GM19452 (cell line): ENCODE measurements at regions not wholly inside any gene's neighbourhood (a gene's known extent, or its start where the extent isn't known, plus 50 kb on each side); places are given as distances from the start of the nearest gene placed in this dataset.

Experiments
- ATAC-seq: cut with Tn5 transposase; IDR thresholded peaks from one replicate; pipeline ENCODE4 v1.9.1; 2021; ENCODE audit not compliant: unreplicated experiment

DNA sequence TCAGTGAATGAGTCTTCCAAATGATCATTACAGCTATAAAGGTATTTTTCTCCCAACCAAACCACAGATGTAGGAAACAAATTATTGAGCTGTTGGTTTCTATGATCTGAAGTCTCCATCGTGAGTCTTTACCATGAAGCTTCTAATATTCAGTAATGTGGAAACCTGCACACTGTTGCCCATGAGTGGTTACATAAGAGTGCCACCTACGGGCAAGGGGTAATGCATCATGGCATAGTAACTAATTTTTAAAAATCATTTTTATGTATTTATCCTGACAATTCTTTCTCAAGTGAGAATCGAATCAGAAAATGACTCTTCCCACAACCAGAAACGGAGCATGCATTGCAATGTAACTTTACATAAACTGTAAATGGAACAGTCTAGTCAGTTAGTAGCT is 282.5 kb upstream of the SMARCA2 start:
- no peak for ATAC-seq

DNA sequence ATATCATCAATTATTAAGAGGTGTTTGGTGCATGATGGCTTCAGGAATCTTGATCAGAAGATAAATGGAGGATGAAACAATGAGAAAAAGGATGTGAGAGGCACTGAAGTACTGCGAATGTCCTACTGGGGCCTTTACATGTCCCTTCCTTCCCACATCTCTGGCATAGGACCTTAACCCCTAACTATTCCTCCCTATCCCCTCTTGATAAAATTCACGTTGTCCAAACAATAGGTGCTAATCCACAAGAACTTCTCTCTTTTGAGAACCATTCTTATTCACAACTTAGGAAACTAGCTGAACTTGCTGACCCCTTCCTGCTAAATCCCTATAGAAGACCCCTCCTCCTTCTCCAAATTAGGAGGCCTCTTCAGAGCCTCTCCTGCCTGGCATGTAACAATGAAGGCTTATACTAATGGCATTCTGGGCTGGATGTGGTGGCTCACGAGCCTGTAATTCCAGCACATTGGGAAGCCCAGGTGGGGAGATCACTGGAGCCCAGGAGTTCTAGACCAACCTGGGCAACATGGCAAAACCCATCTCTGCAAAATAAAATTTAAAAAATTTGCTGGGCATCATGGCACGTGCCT is 276.5 kb upstream of the SMARCA2 start:
- ATAC-seq = no peak

DNA sequence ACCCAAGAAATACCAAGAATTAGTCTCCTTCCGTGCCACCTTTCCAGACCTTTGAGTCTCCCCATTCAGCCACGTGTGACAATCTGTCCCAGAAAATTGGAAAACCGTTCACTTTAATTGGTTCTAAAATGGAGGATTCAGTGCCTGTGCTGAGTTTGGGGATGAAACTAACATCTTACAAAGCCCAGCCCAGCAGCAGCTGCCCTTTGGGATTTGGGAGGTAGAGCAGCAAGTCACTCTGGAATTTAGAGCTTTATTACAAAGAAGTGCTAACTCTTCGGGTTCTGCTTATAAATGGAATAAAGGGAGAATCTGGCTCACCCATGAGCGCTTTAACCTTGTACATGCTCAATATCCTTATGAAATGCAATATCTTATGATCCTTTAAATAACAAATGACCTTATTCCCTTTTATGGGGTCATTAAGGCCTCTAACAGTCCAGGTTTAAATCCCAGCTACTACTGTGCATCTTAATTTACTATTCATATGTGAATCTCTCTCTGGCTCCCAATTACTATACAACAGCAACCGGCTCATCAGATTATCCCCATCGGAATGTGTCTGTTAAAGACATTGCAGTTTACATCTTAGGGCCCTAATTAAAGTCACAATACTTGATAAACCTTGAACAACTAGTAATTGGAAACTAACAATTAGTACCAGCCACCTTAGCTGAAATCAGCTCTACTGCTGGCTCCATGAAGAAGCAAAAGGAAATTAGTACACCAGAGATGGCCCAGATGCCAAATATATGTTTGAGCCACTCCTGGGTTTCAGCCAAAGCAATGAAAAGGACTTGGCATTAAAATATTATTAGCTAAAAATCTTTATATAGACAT is 271.8 kb upstream of the SMARCA2 start:
- ATAC-seq = no peak

DNA sequence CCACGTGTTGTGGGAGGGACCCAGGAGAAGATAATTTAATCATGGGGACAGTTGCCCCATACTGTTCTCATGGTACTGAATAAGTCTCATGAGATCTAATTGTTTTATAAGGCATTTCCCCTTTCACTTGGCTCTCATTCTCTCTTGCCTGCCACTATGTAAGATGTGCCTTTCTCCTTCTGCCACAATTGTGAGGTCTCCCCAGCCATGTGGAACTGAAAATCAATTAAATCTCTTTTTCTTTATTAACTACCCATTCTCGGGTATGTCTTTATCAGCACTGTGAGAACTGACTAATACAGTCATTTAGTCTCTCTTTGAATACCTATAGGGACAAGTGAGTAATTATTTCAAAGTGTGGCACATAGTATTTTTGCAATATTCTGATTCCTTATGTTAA is 269.2 kb upstream of the SMARCA2 start:
- no peak for ATAC-seq

DNA sequence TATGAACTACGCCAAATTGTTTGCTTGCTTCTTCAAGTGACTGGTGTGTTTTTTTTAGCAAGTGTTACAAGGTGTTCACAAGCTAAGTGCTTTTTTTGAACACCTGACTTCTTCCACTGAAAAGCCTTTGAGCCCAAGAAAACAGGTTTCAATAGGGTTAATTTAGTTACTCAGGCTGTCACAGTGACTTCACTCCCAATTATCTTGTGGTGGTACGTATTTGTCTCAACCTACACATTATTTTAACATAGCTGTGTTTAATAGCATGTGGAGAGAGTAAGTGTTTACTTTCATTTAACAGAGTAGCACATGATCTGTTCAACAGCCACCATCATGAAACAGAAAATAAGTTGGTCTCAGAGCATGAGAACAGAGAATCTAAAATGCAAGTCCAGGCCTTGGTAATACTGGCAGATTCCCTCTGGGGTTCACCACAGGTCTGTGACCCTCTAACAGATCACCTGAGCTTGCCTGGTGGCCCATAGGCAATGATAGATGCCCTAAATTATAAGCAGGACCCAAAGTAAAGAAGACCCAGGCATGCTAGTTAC is 267.7 kb upstream of the SMARCA2 start:
- no peak for ATAC-seq

DNA sequence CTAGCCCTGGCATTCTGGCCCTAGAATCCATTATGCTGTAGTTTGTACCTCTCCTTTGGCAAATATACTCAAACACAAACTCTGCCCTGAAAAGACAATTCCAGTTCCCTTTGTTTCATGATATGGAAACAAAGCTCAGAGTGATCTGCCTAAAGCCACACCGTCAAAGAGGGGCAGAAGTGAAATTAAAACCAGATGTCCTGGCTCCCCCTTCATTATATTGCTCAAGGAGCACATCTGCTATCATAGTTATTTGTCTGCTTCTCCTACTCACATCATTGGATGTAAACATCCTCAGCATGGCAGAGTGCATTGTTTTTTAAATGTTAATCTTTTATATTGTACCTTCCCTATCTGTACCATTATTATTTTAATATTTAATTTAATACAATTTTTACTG is 266.7 kb upstream of the SMARCA2 start:
- no peak for ATAC-seq

DNA sequence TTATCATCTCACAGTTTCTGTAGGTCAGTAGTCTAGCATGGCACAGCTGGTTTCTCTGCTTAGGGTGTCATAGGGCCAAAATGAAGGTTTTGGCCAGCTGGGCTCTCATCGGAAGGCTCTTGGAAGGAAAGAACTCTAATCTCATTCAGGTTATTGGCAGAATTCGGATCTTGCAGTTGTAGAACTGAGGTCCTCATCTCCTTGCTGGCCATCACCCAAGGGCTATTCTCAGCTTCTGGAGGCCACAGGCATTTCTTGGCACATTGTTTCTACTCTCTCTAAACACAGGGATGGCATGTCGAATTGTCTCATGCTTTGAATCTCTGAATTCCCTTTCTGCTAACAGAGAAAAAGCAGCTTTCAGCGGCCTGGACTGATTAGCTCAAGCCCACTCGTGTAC is 258.0 kb upstream of the SMARCA2 start:
- no peak for ATAC-seq

DNA sequence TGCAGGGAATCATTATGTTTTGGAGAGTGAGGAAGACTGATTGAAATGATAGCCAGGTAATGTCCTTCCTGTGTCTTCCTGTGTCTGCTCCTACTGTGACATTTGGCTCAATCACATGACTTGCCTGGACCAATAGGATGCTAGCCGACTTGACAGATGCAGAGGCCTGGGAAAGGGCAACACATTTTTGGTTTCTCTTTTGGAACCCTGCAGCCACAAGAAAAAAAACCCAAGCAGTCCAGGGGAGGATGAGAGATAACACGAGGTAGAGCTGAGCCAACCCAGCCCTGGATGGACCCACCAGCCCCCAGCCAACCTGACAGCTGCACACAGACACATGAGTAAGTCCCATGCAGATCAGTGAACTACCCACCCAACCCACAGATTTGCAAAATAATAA is 256.1 kb upstream of the SMARCA2 start:
- no peak for ATAC-seq

DNA sequence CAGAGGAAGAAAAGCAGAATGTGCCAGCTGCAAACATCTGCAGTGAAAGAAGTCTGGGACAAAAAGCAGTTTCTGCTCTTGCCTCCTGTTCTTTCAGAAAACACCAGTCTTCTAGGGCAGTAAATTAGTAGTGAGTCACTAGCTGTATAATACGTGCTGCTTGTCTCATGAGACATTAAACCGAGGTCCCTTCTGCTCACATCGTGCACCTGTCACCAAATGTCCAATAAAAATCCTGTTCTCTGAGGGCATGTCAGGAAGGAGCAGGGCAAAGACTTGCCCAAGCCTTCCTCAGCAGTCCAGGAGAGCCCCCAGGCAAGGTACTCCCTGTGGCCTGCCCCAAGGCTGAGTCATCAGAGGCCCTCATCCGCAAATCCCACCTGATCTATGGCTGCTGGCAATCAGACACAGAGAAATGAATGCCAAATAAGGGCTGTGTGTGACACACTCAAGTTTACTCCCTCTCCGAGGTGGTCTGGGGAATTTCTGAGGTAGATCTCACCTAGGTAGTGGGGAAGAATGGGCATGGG is 255.3 kb upstream of the SMARCA2 start:
- no peak for ATAC-seq

DNA sequence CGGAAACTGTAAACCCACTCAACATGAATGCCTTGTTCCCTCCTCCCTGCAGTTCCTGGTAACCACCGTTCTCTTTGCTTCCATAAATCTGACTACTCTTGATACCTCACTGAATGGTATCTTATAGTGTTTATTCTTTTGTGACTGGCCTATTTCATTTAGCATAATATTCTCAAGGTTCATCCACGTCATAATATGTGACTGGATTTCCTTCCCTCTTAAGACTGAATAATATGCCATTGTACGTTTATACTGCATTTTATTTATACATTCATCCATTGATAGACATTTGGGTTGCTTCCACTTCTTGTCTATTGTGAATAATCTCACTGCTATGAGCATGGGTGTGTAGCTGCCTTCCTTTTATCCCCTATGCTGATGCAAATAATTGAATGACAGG is 253.3 kb upstream of the SMARCA2 start:
- ATAC-seq = no peak

DNA sequence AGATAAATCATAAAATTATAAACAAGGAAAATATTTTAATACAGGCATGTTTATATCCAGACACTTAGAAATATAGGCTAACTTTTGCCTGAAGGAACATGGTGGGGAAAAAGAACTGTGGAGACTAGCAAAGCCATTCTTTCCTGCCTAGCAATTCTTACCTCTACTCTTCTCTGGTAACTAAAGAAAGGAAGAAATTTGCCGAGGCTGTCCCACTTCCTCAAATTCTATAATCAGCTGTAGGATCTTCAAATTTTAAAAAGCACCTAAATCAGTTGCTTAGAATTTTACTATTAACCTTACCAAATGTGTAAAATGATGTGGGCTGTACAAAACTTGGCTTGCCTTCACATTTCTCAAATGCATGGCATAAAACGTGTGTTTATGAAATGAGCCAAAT is 249.1 kb upstream of the SMARCA2 start:
- no peak for ATAC-seq

DNA sequence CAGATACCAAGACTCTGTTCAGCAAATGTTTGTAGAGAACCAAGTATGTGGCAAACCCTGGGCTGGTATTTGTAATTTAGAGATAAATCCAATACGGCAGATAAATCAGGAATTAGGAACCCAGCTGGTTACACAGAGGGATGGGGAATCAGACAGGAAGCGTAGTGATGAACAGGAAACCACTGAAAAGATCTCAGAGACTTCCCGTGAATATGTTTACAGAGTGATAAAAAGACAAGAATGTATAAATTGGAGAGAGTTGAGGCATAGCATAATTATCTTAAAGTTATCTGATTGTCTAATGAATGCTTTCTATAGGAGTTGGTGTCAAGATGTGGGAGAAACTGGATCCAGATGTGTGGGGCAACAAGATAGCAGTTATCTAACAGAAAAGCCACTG is 246.6 kb upstream of the SMARCA2 start:
- ATAC-seq = no peak

DNA sequence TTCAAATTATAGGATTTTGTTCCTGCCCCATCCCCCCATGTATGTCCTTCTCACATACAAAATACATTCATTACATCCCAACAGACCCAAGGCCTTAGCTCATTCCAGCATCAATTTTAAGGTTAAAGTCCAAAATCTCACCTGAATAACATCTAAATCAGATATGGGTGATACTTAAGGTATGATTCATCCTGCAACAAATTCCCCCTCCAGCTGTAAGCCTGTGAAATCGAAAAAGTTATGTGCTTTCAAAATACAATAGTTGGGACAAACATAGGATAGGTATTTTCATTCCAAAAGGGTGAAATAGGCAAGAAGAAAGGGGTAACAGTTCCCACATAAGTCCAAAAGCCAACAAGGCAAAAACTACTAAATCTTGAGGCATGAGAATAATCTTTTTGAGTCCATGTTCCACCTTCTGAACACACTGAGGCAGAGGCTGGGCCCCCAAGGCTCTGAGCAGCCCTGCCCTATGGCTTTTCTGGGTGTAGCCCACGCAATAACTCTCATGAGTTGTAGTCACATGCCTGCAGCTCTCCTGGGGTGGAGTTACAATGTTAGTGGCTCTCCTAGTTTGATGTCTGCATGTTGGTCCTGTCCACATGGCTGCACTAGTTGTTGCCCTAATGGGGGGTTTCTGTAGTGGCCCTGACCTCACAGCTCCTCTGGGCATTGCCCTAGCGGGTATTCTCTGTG is 243.9 kb upstream of the SMARCA2 start:
- ATAC-seq = no peak

DNA sequence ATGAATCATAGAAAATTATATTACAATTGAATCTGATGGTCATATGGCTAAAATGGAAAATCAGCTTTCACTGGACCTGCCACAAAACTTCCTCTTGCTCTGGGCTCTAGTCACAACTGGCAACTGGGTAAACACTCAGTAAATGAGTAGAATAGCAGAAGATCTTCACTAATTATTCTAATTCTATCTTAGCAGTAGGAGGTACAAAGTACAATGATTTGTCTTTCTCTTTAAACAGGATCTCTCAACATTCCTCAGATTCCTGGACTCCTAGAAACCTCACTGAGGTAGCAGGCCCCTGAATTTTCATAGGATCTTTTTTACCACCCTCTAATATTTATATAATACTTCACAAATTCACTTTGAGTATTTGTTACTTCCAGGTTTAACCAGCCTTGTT is 239.9 kb upstream of the SMARCA2 start:
- no peak for ATAC-seq

DNA sequence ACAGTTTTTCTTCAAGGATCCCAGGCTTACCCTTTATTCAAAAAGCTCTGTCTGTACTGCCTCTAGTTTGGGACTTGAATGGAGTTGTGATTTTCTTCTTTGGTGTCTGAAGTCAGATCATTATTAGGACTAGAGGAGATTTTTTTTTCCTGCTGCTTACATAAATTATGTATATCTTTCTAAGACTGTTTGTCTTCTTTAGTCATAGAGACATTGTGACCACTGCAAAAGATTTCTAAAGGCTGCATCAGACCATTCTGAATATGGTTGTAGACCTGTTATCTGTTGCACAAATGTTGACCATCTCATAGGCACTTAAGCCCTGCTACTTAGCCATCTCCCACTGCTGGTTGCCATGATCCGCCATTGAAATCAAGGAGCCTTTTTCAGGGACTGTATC is 238.5 kb upstream of the SMARCA2 start:
- no peak for ATAC-seq

DNA sequence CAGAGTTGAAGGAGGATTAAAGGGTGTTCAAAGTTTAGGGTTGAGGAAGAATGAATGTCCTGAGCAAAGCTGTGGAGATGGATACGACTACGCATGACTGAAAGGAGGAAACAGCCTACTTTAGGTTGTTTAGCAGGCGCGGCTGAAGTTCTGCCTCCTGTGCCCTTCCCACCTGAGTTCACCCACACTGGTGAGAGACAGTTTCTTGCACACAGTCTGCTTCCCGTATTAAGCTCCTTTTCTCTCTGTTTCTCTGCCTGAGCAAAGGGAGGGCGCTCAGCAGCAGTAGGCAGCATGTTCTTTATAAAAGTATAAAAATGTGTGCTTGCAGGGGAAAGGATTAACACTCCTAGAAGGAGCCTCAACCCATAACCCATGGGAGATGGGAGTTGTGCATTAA is 224.0 kb upstream of the SMARCA2 start:
- ATAC-seq = no peak

DNA sequence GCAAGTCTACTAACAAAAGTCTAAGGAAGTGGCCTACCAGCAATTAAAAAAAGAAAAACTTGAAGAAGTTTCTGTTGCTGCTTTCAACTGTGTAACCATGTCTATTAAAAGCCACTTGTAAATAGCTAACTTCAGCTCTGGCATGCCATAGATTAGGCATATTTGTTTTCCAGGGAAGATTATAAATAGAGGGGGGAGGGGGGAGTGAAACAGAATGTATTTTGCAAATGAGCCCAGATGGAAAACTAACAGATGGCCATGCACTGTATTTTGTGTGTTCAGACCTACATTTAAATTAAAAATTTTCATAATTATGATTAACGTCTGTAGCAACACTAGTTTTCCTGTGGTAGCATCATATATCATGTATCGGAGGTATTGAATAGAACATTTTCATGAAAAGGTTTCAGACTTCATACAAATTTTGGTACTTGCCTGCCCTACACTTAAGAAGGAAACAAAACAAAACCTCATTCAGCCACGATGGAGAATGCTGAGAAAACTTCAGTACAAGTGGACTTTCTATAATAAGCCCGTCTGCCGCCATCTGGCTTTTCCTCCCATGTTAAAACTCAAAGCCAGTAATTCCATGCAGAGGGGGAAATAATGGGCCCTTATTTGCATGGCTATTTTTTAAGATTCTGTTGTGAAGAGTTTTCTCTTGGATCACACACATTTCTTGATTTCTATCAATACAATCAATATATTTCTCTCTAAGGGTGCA is 220.4 kb upstream of the SMARCA2 start:
- no peak for ATAC-seq

DNA sequence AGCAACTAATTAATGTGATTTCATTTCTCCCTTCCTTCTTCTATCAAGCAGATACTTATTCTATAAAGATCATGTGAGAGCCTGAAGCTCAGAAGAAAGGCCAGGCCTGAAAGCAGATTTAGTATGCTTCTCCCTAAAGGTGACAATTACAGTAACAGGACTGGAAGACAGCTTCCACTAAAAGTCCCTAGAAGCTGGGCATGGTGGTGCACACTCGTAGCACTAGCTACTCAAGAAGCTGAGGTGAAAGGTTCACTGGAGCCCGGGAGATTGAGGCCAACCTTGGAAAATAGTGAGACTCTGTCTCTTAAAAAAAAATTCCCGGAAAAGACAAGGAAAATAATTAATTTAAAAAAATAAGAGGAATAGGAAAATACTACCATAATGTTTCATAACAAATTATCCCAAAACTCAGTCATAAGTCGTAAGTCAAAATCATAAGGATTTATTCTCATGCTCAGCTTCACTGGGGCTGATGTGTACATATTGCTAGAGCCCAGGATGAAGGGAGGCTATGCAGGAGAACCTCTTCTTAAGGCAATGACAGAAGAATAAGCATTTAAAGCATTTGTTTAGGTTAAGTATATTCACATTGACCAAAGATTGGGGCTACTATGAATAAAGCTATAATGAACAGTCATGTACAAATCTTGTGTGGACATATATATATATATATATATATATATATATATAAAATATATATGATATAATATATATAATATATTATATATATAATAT is 210.8 kb upstream of the SMARCA2 start:
- no peak for ATAC-seq

DNA sequence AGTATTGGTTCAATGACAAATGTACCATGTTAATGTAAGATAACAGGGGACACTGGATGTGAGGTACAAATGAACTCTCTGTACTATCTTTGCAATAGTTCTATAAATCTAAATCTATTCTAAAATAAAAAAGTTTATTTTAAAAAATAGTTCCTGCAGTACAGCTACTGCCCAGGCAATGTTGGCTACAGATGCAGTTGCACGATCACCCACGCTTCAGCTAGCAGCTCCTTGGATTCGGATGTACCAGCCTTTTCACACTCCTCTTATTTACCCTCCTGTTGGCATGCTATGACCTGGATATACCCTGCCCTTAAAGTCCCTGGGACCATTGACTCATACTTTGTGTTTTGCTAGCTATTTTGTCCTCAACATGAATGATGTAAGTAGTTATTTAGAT is 185.4 kb upstream of the SMARCA2 start:
- no peak for ATAC-seq

DNA sequence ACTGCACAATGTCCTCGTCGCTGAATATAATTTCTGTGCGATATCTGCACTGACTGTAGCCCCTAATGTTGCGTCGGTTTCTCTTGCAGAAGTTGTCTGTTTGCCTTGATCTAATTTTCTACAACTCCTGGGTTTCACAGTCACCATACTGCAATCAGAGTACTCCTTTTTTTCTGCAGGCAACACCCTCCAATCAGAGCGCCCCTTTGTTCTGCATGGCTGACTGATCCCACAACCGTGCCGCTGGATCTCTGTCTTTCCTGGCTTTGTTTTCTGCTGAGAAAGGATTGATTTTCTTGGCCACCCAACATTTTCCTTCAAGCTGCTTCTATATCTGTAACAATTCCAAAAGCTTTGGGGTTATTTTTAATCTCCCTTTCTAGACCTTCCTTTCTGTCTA is 182.2 kb upstream of the SMARCA2 start:
- ATAC-seq = no peak
